ENCODE measurements at regions not wholly inside any gene's neighbourhood (a gene's known extent, or its start where the extent isn't known, plus 50 kb on each side); places are given as distances from the start of the nearest gene placed in this dataset.

DNA sequence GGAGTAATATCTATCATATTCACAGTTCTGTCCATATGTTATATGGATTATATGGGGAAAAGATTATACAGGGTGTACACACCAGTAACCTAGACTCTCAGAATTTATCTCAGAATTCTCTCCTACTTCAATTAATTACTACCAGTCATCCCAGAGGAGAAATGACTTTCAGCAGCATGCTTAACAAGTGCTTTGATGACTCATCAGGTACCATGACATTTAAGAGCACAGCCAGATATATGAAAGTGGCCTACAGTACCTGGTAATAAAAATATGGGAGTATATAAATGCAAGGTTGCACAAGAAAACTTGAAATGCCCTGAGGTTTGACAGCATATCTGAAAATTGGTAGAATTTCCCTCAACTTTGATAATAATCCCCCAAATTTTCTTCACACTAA is 1273.0 kb downstream of the OTOL1 start:
- ChIA-PET CTCF (no interaction called here), POLR2A (no interaction called here)
- no peak for DNase-seq (ENCODE audit: extremely low spot score)
- TF ChIP-seq, protein P1, sequence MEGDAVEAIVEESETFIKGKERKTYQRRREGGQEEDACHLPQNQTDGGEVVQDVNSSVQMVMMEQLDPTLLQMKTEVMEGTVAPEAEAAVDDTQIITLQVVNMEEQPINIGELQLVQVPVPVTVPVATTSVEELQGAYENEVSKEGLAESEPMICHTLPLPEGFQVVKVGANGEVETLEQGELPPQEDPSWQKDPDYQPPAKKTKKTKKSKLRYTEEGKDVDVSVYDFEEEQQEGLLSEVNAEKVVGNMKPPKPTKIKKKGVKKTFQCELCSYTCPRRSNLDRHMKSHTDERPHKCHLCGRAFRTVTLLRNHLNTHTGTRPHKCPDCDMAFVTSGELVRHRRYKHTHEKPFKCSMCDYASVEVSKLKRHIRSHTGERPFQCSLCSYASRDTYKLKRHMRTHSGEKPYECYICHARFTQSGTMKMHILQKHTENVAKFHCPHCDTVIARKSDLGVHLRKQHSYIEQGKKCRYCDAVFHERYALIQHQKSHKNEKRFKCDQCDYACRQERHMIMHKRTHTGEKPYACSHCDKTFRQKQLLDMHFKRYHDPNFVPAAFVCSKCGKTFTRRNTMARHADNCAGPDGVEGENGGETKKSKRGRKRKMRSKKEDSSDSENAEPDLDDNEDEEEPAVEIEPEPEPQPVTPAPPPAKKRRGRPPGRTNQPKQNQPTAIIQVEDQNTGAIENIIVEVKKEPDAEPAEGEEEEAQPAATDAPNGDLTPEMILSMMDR (IDR thresholded peaks at IDR 0.05; ENCODE audit: control extremely low read depth, extremely low read depth, low read depth, missing control alignments): no peak

DNA sequence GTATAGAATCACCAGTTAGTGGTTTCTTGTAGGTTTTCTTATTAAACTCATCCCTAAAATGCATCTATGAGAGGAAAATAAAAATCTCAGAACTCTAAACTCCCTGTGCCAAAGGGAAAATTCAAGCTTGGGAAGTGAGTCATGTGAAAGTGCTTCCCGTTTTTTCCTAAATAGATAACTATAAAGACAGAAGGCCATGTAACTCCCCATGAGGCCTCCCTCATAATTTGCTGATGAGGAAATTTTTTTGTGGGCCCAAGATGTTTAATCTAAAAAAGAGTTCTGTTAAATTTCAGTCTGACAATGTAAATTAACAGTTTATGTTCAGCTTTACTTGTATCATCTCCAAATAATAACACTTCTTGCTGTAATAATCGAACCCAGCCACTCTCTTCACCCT is 1273.9 kb downstream of the OTOL1 start:
- TF ChIP-seq, protein P1 (IDR thresholded peaks at IDR 0.05; ENCODE audit: control extremely low read depth, extremely low read depth, low read depth, missing control alignments): no peak
- DNase-seq (ENCODE audit: extremely low spot score): no peak
- ChIA-PET CTCF (no interaction called here), POLR2A (no interaction called here)

DNA sequence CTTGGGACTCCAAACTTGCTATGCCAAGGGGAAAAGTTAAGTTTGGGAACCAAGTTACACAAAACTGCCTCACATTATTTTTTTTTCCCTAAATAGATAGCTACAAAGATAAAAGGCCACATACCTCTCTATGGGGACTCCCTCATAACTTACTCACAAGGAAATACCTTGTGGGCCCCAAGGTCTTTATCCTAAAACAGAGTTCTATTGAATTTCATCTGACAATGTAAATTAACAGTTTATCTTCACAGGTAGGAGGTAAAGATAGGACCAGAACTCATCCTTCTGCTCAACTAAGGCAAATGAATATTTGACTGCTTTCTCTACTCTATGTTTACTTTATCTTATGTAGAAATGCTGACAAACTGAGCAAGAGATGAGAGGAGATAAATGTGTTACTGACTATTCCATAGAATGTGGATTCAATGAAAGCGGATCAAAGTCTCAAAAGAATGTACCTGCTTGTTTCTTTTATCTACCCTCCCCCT is 1278.0 kb downstream of the OTOL1 start:
- DNase-seq (ENCODE audit: extremely low spot score): no peak
- TF ChIP-seq, protein P1 (IDR thresholded peaks at IDR 0.05; ENCODE audit: control extremely low read depth, extremely low read depth, low read depth, missing control alignments): no peak
- ChIA-PET POLR2A (no interaction called here), CTCF (no interaction called here)

DNA sequence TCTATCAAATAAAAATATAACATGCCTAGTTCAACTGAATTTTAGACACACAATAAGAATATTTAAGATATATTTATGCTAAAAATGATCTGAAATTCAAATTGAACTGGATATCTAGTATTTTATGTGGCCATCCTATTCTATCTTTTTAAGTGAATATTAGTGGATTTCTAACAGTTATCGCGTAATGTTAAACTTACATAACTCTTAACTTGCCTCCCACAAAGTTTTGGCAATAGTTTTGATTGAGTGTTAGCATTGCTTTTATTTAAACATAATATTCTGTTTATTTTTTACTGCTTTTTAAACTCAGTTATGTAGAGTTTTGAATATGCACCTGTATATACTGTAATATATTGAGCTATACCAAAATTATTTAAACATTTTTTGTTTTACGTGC is 1279.5 kb downstream of the OTOL1 start:
- ChIA-PET CTCF (no interaction called here), POLR2A (no interaction called here)
- no peak for DNase-seq (ENCODE audit: extremely low spot score)
- TF ChIP-seq, protein P1 (IDR thresholded peaks at IDR 0.05; ENCODE audit: control extremely low read depth, extremely low read depth, low read depth, missing control alignments): no peak

DNA sequence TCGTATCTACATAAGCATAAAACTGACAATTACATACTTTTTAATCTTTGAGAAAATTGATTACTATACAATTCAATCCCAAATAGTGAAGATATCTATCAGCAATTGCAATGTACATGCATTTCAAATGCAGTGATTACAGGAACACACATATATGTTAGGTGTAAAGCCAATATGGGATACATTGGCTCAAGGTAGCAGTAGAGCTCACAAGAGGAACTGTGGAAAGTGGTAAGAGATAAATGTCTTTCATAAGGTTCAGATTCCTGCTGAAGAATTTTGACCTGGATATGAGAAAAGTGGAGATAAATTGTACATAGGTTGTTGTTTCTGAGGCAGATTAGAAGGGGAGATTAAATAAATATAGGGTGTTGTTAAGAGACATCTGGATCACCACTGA is 1280.5 kb downstream of the OTOL1 start:
- ChIA-PET CTCF (no interaction called here), POLR2A (no interaction called here)
- DNase-seq (ENCODE audit: extremely low spot score): no peak
- TF ChIP-seq, protein P1 (IDR thresholded peaks at IDR 0.05; ENCODE audit: control extremely low read depth, extremely low read depth, low read depth, missing control alignments): no peak

DNA sequence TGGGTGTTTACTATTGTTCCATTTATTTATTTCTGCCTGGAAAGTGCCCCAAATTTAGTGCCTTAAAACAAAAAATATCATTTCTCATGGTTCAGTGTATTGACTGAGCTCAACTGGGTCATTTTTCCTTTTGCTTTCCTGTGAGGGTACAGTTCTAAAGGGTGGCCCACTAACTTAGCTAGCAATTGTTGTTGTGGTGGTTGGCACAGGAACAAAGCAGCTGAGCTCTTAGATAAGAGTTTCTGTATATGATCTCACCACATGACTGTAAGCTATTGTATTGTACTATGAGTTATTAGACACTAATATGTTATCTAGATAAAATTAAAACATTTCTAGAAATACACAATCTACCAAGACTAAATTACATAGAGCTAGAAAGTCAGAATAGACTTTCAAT is 1283.7 kb downstream of the OTOL1 start:
- TF ChIP-seq, protein P1 (IDR thresholded peaks at IDR 0.05; ENCODE audit: control extremely low read depth, extremely low read depth, low read depth, missing control alignments): no peak
- POLR2A ChIA-PET: no interaction called here
- DNase-seq (ENCODE audit: extremely low spot score): no peak
- CTCF ChIA-PET: interaction anchor here (1.3 kb wide), 1 partner anchor 21 kb away, joined by 3 read pairs; no protein-coding TSS in a partner anchor

DNA sequence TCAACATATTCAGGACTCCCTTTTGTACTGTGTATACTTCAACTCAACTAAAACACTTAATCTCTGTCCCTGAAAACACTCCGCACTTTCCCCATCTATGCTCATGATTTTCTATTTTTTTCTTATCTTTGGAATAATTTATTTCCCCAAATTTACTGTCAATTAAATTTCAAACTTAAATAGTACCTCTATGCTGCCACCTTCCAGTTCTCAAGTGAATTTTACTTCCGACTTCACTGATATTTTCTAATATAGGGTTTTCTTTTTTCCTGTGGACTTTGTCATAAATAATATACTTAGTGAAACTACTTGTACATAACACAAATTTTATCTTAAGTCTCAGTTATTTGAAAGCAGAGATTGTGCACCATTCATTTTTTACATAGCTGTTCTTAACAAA is 1303.3 kb downstream of the OTOL1 start:
- ChIA-PET POLR2A (no interaction called here), CTCF (no interaction called here)
- TF ChIP-seq, protein P1 (IDR thresholded peaks at IDR 0.05; ENCODE audit: control extremely low read depth, extremely low read depth, low read depth, missing control alignments): no peak
- DNase-seq (ENCODE audit: extremely low spot score): no peak
